ENCODE measurements at regions not wholly inside any gene's neighbourhood (a gene's known extent, or its start where the extent isn't known, plus 50 kb on each side); places are given as distances from the start of the nearest gene placed in this dataset.
A peak's percentile ranks its signal among the peaks of the same experiment; 100 is the strongest.

GRCh38 chr11:34775417-34775888 lies 140.7 kb downstream of the APIP start:
- intact Hi-C loops (cut with micrococcal nuclease): no loop called here
- Histone ChIP-seq H3K79me2 (ENCODE audit: low read length) (no peaks in the 10 kb centered on the region), H3K9ac (ENCODE audit: low read length) (no peak overlapping the region), H2AFZ (ENCODE audit: low read length) (no peak overlapping the region), H3K9me2 (replicated peaks; ENCODE audit: low read length) (no peaks in the 10 kb centered on the region), H4K20me1 (ENCODE audit: low read length) (no peaks in the 10 kb centered on the region), H3K9me3 (ENCODE audit: low read length) (no peaks in the 10 kb centered on the region), H3K27me3 (ENCODE audit: low read length) (no peaks in the 10 kb centered on the region), H3F3A (ENCODE audit: low read length, unreplicated experiment) (no peaks in the 10 kb centered on the region), H3K4me2 (ENCODE audit: low read length) (no peak overlapping the region), H3K4me3 (ENCODE audit: low read length) (no peak overlapping the region), H3K4me1 (ENCODE audit: insufficient read depth, low read length) (peaks cover 21% of the 10 kb centered on the region), H3K36me3 (ENCODE audit: low read depth, low read length) (no peaks in the 10 kb centered on the region), H3K27ac (ENCODE audit: low read length) (no peak overlapping the region)
- DNase-seq (no peak), ATAC-seq (no peak)
- BruUV-seq (replicated peaks): no TSS peak
- CTCF ChIA-PET: interaction anchor here (0.7 kb wide), 1 partner anchor 55 kb away, joined by 3 read pairs; no protein-coding TSS in a partner anchor
- POLR2A ChIA-PET (ENCODE audit: unreplicated experiment): no interaction called here
- TF ChIP-seq, protein P1, sequence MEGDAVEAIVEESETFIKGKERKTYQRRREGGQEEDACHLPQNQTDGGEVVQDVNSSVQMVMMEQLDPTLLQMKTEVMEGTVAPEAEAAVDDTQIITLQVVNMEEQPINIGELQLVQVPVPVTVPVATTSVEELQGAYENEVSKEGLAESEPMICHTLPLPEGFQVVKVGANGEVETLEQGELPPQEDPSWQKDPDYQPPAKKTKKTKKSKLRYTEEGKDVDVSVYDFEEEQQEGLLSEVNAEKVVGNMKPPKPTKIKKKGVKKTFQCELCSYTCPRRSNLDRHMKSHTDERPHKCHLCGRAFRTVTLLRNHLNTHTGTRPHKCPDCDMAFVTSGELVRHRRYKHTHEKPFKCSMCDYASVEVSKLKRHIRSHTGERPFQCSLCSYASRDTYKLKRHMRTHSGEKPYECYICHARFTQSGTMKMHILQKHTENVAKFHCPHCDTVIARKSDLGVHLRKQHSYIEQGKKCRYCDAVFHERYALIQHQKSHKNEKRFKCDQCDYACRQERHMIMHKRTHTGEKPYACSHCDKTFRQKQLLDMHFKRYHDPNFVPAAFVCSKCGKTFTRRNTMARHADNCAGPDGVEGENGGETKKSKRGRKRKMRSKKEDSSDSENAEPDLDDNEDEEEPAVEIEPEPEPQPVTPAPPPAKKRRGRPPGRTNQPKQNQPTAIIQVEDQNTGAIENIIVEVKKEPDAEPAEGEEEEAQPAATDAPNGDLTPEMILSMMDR (conservative IDR thresholded peaks at IDR 0.05; ENCODE audit: low read depth, low read length): no peak
- no peak for TF ChIP-seq EZH2 (IDR thresholded peaks at IDR 0.05; ENCODE audit: low read length, unreplicated experiment)
- no peak for TF ChIP-seq EZH2phosphoT487 (IDR thresholded peaks at IDR 0.05; ENCODE audit: borderline replicate concordance, low read length)

DNA sequence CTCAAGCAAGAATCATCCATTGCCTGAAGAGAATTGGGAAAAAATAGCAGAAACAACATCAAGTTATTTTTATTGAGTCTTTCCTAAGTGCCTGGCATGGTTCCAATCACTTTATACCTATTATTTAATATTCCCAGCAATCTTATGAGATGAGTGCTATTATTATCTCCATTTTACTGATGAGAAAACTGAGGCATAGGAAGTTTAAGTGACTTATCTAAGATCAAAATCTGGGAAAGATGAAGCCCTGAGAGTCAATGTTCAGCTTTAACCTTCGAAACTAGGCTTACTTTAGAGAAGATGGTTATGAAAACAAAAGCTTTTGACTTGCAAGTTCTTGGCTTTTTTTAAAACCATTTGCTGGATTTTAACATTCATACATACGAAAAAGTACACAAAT lies 141.6 kb downstream of the APIP start:
- Histone ChIP-seq H2AFZ (ENCODE audit: low read length) (no peak overlapping the region), H3K4me2 (ENCODE audit: low read length) (peak overlapping the region; percentile 30; the same call in 1 of the 2 replicates), H4K20me1 (ENCODE audit: low read length) (no peaks in the 10 kb centered on the region), H3K9ac (ENCODE audit: low read length) (no peak overlapping the region), H3K36me3 (ENCODE audit: low read depth, low read length) (no peaks in the 10 kb centered on the region), H3K4me3 (ENCODE audit: low read length) (no peak overlapping the region), H3K27ac (ENCODE audit: low read length) (peak overlapping the region; percentile 8; the same call in 1 of the 2 replicates), H3K9me2 (replicated peaks; ENCODE audit: low read length) (no peaks in the 10 kb centered on the region), H3K27me3 (ENCODE audit: low read length) (no peaks in the 10 kb centered on the region), H3F3A (ENCODE audit: low read length, unreplicated experiment) (no peaks in the 10 kb centered on the region), H3K9me3 (ENCODE audit: low read length) (no peaks in the 10 kb centered on the region), H3K4me1 (ENCODE audit: insufficient read depth, low read length) (peaks cover 21% of the 10 kb centered on the region), H3K79me2 (ENCODE audit: low read length) (no peaks in the 10 kb centered on the region)
- ATAC-seq (no peak), DNase-seq (no peak)
- intact Hi-C loops (cut with micrococcal nuclease): no loop called here
- BruUV-seq (replicated peaks): no TSS peak
- ChIA-PET CTCF (no interaction called here), POLR2A (ENCODE audit: unreplicated experiment) (no interaction called here)
- no peak for TF ChIP-seq EZH2 (IDR thresholded peaks at IDR 0.05; ENCODE audit: low read length, unreplicated experiment)
- TF ChIP-seq, protein P1 (conservative IDR thresholded peaks at IDR 0.05; ENCODE audit: low read depth, low read length): no peak
- TF ChIP-seq EZH2phosphoT487 (IDR thresholded peaks at IDR 0.05; ENCODE audit: borderline replicate concordance, low read length): no peak

DNA sequence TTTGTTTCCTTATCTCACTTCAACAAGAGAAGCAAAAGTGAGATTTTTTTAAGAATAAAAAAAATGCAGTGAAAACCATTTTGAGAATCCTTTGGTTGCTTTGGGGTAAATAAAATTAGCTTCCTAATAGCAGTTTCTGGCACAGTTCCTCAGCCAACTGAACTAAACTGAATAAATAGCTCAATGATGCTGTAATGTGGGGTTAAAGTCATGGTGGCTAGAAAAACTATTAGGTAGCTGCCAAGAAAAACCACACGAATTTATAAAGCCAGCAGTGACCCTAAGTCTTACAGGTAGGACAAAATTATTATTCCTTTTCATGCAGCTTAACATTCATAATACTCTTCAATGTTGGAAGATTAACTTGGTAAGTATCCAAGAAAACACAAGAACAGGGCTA lies 142.4 kb downstream of the APIP start:
- no peaks in the 10 kb centered on the region for H3K9me3 ChIP-seq (ENCODE audit: low read length)

More for the DNA sequence above, 142.4 kb downstream of the APIP start:
- H3K9me2 ChIP-seq (replicated peaks; ENCODE audit: low read length): no peaks in the 10 kb centered on the region
- DNase-seq (peak; percentile 76), ATAC-seq (peak; percentile 85)
- intact Hi-C loops (cut with micrococcal nuclease): no loop called here
- no TSS peak for BruUV-seq (replicated peaks)
- no peak overlapping the region for H3K4me3 ChIP-seq (ENCODE audit: low read length)
- H3K27ac ChIP-seq (ENCODE audit: low read length): peak overlapping the region; percentile 21
- no peaks in the 10 kb centered on the region for H3K27me3 ChIP-seq (ENCODE audit: low read length)
- H3K4me1 ChIP-seq (ENCODE audit: insufficient read depth, low read length): peaks cover 21% of the 10 kb centered on the region
- H3K9ac ChIP-seq (ENCODE audit: low read length): no peak overlapping the region
- H4K20me1 ChIP-seq (ENCODE audit: low read length): no peaks in the 10 kb centered on the region
- TF ChIP-seq EZH2 (IDR thresholded peaks at IDR 0.05; ENCODE audit: low read length, unreplicated experiment) (no peak), EZH2phosphoT487 (IDR thresholded peaks at IDR 0.05; ENCODE audit: borderline replicate concordance, low read length) (no peak)
- TF ChIP-seq, protein P1 (conservative IDR thresholded peaks at IDR 0.05; ENCODE audit: low read depth, low read length): no peak
- no peak overlapping the region for H2AFZ ChIP-seq (ENCODE audit: low read length)
- ChIA-PET POLR2A (ENCODE audit: unreplicated experiment) (interaction anchor here (0.6 to 0.7 kb wide), 3 partner anchors 192 to 262 kb away, joined by 3 to 4 read pairs (median 3); no protein-coding TSS in a partner anchor), CTCF (interaction anchor here (0.6 to 0.9 kb wide), 3 partner anchors 17 to 306 kb away, joined by 3 to 9 read pairs (median 4); no protein-coding TSS in a partner anchor)
- peak overlapping the region; percentile 30 for H3K4me2 ChIP-seq (ENCODE audit: low read length)
- H3K79me2 ChIP-seq (ENCODE audit: low read length): no peaks in the 10 kb centered on the region
- H3K36me3 ChIP-seq (ENCODE audit: low read depth, low read length): no peaks in the 10 kb centered on the region
- H3F3A ChIP-seq (ENCODE audit: low read length, unreplicated experiment): no peaks in the 10 kb centered on the region
